Endothelial cell of umbilical vein (primary cell): ENCODE measurements at regions not wholly inside any gene's neighbourhood (a gene's known extent, or its start where the extent isn't known, plus 50 kb on each side); places are given as distances from the start of the nearest gene placed in this dataset.

Experiments used
- BruUV-seq: library from RNA; stranded (reverse); fragments of 400-500 nt; replicated peaks from 2 replicates; lab custom pipeline; 2021; lab: Mats Ljungman, UMichigan
- CTCF ChIA-PET: fragments of 300-600, 350-600 bp; sonication (Branson Sonifier 250); formaldehyde crosslinking; loops from one replicate; lab custom pipeline; 2021; ENCODE audit warnings: antibody characterized with exemption, inconsistent platforms; lab: Charles Lee
- POLR2A ChIA-PET: fragments of 300-600, 350-600 bp; sonication (Branson Sonifier 250); formaldehyde crosslinking; loops from one replicate; lab custom pipeline; 2021; ENCODE audit warnings: antibody characterized with exemption, inconsistent platforms; lab: Charles Lee
- DNase-seq: peaks from one replicate; pipeline ENCODE4 v3.0.0-alpha.2; 2011; ENCODE audit warnings: low read depth, low spot score
- FAIRE-seq: peaks from 2 replicates; lab custom pipeline; 2011; peaks lifted over from hg19 to GRCh38; lab: Jason Lieb, UNC
- H2AFZ ChIP-seq: 2 replicates; pipeline ENCODE4 v1.6.0; 2012; ENCODE audit warnings: low read depth, low read length, control low read depth, inconsistent platforms
- H3K27ac ChIP-seq: 2 replicates; pipeline ENCODE4 v1.5.1; 2011; ENCODE audit warnings: low read depth, mild to moderate bottlenecking, control low read depth, low read length, moderate library complexity; ENCODE audit not compliant: insufficient read depth
- H3K27me3 ChIP-seq, 2 experiments: 2 replicates each; pipeline versions ENCODE4 v1.6.0 to v1.6.1; 2011; ENCODE audit warnings: low read length in 2 of 2, mixed read lengths in 1 of 2; ENCODE audit not compliant: control insufficient read depth in 2 of 2, insufficient read depth in 2 of 2
- H3K36me3 ChIP-seq, 2 experiments: 2 replicates in 1 of 2; 3 replicates in 1 of 2; pipeline ENCODE4 v1.5.1; 2011; ENCODE audit warnings: low read length in 2 of 2, mild to moderate bottlenecking in 1 of 2, moderate library complexity in 1 of 2; ENCODE audit not compliant: control insufficient read depth in 2 of 2, insufficient read depth in 2 of 2; ENCODE audit errors: extremely low read depth in 1 of 2
- H3K4me1 ChIP-seq: 3 replicates; pipeline ENCODE4 v1.5.1; 2011; ENCODE audit warnings: mild to moderate bottlenecking, low read length; ENCODE audit not compliant: control insufficient read depth, insufficient read depth; ENCODE audit errors: extremely low read depth
- H3K4me2 ChIP-seq: 2 replicates; pipeline ENCODE4 v1.6.1; 2011; ENCODE audit warnings: low read length, control low read depth, mixed read lengths; ENCODE audit not compliant: insufficient read depth
- H3K4me3 ChIP-seq, 3 experiments: fragments of 200-600 bp in 1 of 3; sonication (generic), shearing (Covaris generic) in 1 of 3; replicated peaks in 1 of 3; 2 replicates each; pipeline ENCODE4 v1.5.1; 2011 to 2016; ENCODE audit warnings: control low read depth in 3 of 3, low read length in 3 of 3, mild to moderate bottlenecking in 2 of 3, inconsistent platforms in 1 of 3, low read depth in 1 of 3, moderate library complexity in 1 of 3; ENCODE audit not compliant: insufficient read depth in 1 of 3
- H3K79me2 ChIP-seq: 2 replicates; pipeline ENCODE4 v1.6.0; 2012; ENCODE audit warnings: low read length, inconsistent platforms; ENCODE audit not compliant: control insufficient read depth, insufficient read depth
- H3K9ac ChIP-seq: replicated peaks from 2 replicates; pipeline ENCODE3; 2011; ENCODE audit warnings: low read length, control low read depth; ENCODE audit not compliant: insufficient read depth; ENCODE audit errors: extremely low read depth
- H3K9me1 ChIP-seq: replicated peaks from 3 replicates; pipeline ENCODE4 v1.6.0; 2011; ENCODE audit warnings: mild to moderate bottlenecking, low read length; ENCODE audit not compliant: control insufficient read depth, insufficient read depth; ENCODE audit errors: extremely low read depth
- H3K9me3 ChIP-seq: replicated peaks from 2 replicates; pipeline ENCODE4 v1.5.1; 2012; ENCODE audit warnings: low read length, inconsistent platforms; ENCODE audit not compliant: control insufficient read depth, insufficient read depth
- H4K20me1 ChIP-seq: replicated peaks from 2 replicates; pipeline ENCODE3; 2011; ENCODE audit warnings: mild to moderate bottlenecking, low read length; ENCODE audit not compliant: control insufficient read depth, insufficient read depth; ENCODE audit errors: extremely low read depth
- CTCF ChIP-seq, 2 donors: IDR thresholded peaks; 1 replicate in 1 of 2; 2 replicates in 1 of 2; pipeline ENCODE4 v1.5.1; 2011; ENCODE audit warnings: low read length in 2 of 2, mild to moderate bottlenecking in 2 of 2, moderate library complexity in 2 of 2, control low read depth in 1 of 2, inconsistent platforms in 1 of 2, low read depth in 1 of 2; ENCODE audit not compliant: insufficient read depth in 1 of 2; ENCODE audit errors: extremely low read depth in 1 of 2
- EZH2 ChIP-seq: IDR thresholded peaks from 2 replicates; pipeline ENCODE4 v1.6.1; 2012; ENCODE audit warnings: borderline replicate concordance, low read depth, mild to moderate bottlenecking, moderate library complexity, low read length, inconsistent platforms; ENCODE audit not compliant: severe bottlenecking
- FOS ChIP-seq: IDR thresholded peaks from 2 replicates; pipeline ENCODE4 v1.6.1; 2011; ENCODE audit warnings: mild to moderate bottlenecking, low read length, moderate library complexity, borderline replicate concordance; ENCODE audit not compliant: insufficient read depth
- GATA2 ChIP-seq: IDR thresholded peaks from 2 replicates; pipeline ENCODE4 v1.7.0; 2011; ENCODE audit warnings: low read depth, mild to moderate bottlenecking, moderate library complexity, mixed read lengths, low read length; ENCODE audit not compliant: insufficient read length, insufficient read depth
- JUN ChIP-seq: IDR thresholded peaks from 2 replicates; pipeline ENCODE4 v1.6.1; 2011; ENCODE audit warnings: borderline replicate concordance, low read depth; ENCODE audit not compliant: insufficient read length, insufficient read depth
- MAX ChIP-seq: IDR thresholded peaks from 2 replicates; pipeline ENCODE4 v1.6.1; 2011; ENCODE audit not compliant: insufficient read depth, insufficient read length
- MYC ChIP-seq: IDR thresholded peaks from one replicate; pipeline ENCODE4 v1.6.1; 2011; ENCODE audit warnings: mild to moderate bottlenecking, low read depth, low read length
- POLR2A ChIP-seq: IDR thresholded peaks from 2 replicates; pipeline ENCODE4 v1.6.1; 2012; ENCODE audit warnings: low read depth, mild to moderate bottlenecking, control low read depth, low read length
- POLR2AphosphoS5 ChIP-seq: IDR thresholded peaks from 2 replicates; pipeline ENCODE4 v1.6.1; 2012; ENCODE audit warnings: low read depth, mild to moderate bottlenecking, control low read depth, low read length, moderate library complexity; ENCODE audit not compliant: insufficient read depth
- dilution Hi-C: fragments of 300-500 bp; cut with MboI; formaldehyde crosslinking; loops from one replicate; pipeline ENCODE4 v1.15.0; 2019; ENCODE audit warnings: low sequenced_read_pairs; ENCODE audit not compliant: extremely low pct_ligation_motif_present
- intact Hi-C: fragments of 100-400 bp; cut with micrococcal nuclease; formaldehyde crosslinking; loops from one replicate; pipeline ENCODE4 v1.10.0; 2022

- CTCF ChIA-PET: no interaction called here
- dilution Hi-C loops (no loop called here), intact Hi-C loops (no loop called here)
- H3K4me1 ChIP-seq: no peaks in the 10 kb centered on the region
- no peak for DNase-seq
- POLR2A ChIA-PET: no interaction called here
- H3K27me3 ChIP-seq: no peaks in the 10 kb centered on the region
- no peak overlapping the region for H3K9ac ChIP-seq
- BruUV-seq: no TSS peak
- no peak for FAIRE-seq
- no peaks in the 10 kb centered on the region for H3K79me2 ChIP-seq
- H4K20me1 ChIP-seq: no peaks in the 10 kb centered on the region
- H3K9me1 ChIP-seq: no peaks in the 10 kb centered on the region
- no peaks in the 10 kb centered on the region for H3K9me3 ChIP-seq
- TF ChIP-seq MYC (no peak), EZH2 (no peak), FOS (no peak), POLR2A (no peak), MAX (no peak), CTCF (IDR thresholded peaks at IDR 0.05; ENCODE audit: extremely low read depth in 1 of 2, insufficient read depth in 1 of 2, low read depth in 1 of 2, low read length in 2 of 2) (no peak), POLR2AphosphoS5 (no peak), GATA2 (no peak), JUN (no peak)
- no peak overlapping the region for H3K4me3 ChIP-seq
- no peak overlapping the region for H2AFZ ChIP-seq
- H3K4me2 ChIP-seq: no peak overlapping the region
- H3K36me3 ChIP-seq: no peaks in the 10 kb centered on the region
- H3K27ac ChIP-seq: no peak overlapping the region
Measured at GRCh38 chr2:118460425-118460824, 372.2 kb downstream of the INSIG2 start.
